Activated CD4-positive, alpha-beta T cell treated with anti-CD3 and anti-CD28 coated beads, Interleukin-2, amount 50 U/mL, for 48 hours (primary cell): ENCODE measurements at regions not wholly inside any gene's neighbourhood (a gene's known extent, or its start where the extent isn't known, plus 50 kb on each side); places are given as distances from the start of the nearest gene placed in this dataset.

Experiments used
- DNase-seq, 2 experiments: peaks; one replicate each; pipeline ENCODE4 v3.0.0-alpha.2; 2020

GRCh38 chr13:75124415-75124814 is 357.6 kb downstream of the TBC1D4 start:
- no peak for DNase-seq

DNA sequence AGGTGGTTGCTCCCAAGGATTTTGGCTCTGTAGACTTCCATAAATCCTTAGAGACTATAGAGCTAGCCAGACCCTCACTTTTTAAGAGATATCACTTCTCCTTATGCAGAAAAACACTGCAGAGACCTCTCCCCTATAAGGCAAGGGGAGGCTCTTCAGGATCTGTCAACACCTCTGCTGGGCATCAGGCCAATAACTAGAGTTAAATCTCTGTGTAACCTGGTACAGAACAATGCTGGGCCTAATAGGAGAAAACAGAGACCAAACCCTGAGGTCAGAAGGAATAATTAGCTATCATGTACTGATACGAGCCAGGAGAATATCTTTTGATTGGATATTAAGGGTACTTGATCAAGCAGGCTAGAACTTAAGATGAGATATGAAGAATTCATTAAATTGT is 358.5 kb downstream of the TBC1D4 start:
- no peak for DNase-seq

- DNase-seq = no peak
Observed at GRCh38 chr13:75120085-75120484, 361.9 kb downstream of the TBC1D4 start.

DNA sequence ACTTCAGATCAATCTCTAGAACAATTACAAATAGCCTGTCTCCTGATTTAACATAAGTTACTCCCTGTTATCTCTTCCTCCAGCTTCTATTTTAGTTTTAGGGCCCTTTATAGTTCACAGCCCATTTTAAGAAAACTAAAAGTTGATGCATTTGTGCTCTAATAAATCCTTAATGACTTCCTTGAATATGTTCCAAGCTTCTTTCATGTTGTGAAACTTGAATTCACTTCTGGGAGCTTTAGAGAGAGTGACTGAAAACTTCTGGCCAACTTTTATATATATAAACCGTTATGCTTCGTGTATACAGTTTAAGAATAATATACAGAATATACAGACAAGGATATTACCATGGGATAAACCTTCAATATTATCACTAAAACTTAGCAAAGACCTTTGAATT is 366.8 kb downstream of the TBC1D4 start:
- DNase-seq = no peak

- DNase-seq = no peak
Observed at GRCh38 chr13:75103976-75104375, 378.0 kb downstream of the TBC1D4 start.

DNA sequence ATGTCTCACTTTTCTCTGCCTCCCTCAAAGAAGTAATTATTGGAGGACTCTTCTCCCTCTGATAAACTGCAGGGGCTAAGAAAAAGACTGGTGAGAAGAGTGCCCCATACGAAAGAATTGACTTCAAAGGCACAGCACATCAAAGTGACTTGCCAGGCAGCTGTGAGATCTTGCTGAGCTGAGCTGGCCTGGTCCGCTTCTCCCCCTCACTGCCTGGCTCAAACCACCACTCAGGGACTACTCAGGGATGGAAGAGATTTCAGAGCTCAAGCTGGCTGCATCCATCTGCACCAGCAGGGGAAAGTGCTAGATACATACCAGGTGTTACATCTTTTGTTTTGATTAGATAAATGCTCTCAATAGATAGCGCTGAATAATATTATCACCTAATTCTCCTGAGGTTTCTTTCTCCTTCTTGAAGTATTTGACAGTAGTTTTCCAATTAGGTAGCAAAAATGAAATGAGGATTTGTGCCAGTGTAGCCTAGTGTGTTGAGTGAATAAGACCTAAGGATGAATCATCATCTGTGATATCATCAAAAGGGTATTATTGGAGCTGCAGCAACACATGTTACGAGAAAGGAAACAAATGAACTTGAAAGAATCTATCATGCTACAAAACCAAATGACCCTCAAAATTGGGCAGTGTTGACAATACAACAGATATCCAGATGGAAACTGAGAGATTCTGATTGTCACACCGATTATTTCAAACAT is 379.8 kb downstream of the TBC1D4 start:
- no peak for DNase-seq

DNA sequence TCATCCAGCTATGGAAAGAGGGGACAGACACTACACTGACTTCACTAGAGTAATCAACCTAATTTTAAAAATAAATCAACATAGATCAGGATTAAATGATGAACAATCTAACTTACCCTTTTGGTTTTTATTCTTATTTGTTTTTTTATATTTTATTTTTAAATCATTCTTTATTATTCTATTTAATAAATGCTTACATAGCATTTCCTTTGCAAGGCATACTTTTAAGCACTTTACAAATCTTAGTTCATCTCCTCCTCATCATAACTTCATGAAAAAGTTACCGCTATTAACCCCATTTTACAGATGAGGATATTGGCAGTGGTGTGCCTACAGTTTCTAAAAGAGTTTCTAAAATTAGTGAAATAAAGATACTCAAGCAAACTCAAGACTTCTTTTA is 380.6 kb downstream of the TBC1D4 start:
- no peak for DNase-seq

DNA sequence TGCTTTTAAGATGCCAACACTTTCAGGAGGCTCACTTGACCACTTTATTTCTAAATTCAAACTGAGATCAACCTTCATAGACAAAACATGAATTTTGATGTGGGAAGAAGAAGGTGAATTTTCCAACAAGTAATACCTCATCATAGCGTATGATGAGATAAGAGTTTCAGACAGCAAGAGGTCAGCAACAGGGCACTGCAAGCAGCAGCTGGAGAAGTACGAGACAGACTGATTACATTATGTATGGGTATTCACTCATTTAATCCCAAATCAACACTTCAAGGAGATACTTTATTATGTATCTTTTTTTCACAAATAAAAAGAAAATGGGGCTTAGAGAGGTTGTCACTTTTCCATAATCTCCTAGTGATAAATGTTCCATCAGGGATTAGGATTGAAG is 389.8 kb downstream of the TBC1D4 start:
- DNase-seq = no peak

DNA sequence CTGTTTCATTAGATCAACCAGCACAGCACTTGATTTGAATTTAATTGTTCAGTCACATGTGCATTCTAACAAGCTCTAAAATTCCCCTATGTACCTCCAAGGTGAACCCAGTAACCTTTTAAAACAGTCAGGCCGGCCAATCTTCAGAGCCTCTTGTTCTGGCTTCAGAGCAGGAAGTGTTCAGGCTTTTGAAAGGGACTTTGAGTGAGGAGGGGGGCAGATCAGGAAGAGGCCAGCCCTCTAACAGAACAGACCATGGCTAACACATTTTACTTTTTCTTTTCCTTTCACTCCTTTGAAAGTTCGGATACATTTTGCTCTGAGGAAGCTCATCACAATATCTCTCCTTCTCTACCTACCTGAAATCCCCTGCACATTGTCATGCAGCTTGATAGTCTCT is 390.3 kb downstream of the TBC1D4 start:
- DNase-seq = no peak

GRCh38 chr13:75090872-75091615 is 390.9 kb downstream of the TBC1D4 start:
- DNase-seq = no peak

GRCh38 chr13:75088915-75089314 is 393.1 kb downstream of the TBC1D4 start:
- no peak for DNase-seq

- no peak for DNase-seq
Observed at GRCh38 chr13:75079226-75079625, 402.7 kb downstream of the TBC1D4 start.

DNA sequence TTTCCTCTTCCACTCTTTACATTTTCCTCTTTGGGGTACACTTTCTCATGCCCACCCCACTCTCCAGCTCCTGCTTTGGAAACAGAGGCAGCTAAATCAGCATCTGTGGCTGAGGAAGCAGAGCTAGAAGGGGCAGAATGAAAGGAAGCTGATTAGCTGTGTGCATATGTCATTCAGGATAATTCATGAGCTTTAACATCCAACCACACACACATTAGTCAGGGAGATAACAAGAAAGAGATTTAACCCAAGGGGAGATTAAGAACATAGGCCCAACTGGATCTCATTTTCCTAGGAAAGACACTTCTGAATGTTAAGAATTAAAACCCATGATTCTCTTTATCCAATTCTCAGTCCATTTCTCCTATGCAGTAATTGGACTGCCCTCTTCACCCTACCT is 405.5 kb downstream of the TBC1D4 start:
- DNase-seq = no peak

GRCh38 chr13:75073786-75074185 is 408.2 kb downstream of the TBC1D4 start:
- no peak for DNase-seq

- DNase-seq = no peak
Observed at GRCh38 chr13:75072891-75073290, 409.1 kb downstream of the TBC1D4 start.

GRCh38 chr13:75072368-75072767 is 409.6 kb downstream of the TBC1D4 start:
- DNase-seq = no peak

DNA sequence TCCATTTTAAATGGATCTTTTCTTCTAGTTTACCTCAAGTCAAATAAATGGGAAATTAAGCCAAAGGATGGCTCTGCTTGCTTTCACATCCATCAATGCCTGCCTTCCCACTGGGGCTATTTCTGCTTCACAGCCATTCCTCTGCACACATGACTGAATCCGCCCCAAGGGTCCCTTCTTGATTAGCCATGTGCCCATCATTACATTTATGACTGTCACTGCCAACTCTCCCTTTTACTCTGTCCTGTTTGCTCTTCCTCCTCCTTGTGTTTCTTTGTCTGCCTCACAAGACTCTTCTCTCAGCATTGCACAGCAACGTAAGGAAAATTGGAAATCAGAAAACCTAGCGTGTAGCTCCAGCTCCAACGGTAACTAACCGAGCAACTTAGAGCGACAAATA is 410.2 kb downstream of the TBC1D4 start:
- DNase-seq = no peak

DNA sequence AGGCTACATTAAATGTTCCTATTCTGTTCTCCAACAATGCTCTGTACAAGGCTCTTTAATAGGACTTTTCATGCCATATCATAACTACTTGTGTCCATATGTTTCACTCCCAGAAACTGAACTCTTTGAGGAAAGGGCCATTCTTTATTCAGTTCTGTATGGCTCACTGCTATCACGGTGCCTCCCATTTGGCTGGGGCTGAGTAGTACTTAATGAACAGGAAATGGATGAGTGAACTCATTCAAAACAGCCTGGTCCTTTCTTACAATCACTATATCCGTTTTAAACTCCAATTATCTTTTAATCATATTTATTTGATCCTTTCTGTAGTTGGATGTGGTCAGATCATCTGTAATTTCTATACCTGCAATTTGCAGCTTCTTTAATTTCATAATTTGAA is 410.6 kb downstream of the TBC1D4 start:
- no peak for DNase-seq

DNA sequence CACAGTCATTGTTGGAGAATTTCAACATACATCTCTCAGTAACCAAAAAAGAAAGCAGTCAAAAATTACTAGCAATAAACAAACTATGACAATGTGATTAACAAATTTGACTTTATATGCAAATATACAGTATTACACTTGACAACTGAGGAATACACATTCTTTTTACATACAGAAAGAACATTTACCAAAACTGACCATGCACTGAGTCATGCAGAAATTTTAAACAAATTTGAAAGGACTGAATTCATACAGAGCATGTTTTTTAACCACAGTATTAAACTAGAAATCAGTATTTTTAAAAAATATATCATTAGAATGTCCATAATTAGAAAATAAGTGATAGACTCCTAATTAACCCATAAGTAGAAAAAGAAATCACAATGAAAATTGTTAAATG is 420.1 kb downstream of the TBC1D4 start:
- DNase-seq = no peak

GRCh38 chr13:75055296-75055695 is 426.7 kb downstream of the TBC1D4 start:
- no peak for DNase-seq

DNA sequence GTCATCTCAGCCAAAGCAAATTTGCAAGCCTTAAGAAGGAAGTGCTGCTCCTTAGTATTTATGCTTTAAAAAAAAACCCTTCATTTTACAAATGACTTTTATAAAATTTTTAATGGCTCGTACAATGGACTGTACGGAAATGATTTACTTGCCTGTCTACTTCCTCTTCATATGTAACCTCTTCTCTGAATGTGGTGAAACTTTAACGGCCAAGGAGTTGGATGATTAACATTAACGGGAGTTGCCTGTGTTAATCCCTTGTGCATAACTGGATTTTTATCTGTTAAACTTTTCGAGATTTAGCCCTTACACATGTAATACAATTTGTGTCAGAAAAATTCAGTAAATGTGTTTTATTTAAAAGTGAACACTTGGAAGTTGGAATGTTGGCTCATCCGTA is 429.4 kb downstream of the TBC1D4 start:
- no peak for DNase-seq

DNA sequence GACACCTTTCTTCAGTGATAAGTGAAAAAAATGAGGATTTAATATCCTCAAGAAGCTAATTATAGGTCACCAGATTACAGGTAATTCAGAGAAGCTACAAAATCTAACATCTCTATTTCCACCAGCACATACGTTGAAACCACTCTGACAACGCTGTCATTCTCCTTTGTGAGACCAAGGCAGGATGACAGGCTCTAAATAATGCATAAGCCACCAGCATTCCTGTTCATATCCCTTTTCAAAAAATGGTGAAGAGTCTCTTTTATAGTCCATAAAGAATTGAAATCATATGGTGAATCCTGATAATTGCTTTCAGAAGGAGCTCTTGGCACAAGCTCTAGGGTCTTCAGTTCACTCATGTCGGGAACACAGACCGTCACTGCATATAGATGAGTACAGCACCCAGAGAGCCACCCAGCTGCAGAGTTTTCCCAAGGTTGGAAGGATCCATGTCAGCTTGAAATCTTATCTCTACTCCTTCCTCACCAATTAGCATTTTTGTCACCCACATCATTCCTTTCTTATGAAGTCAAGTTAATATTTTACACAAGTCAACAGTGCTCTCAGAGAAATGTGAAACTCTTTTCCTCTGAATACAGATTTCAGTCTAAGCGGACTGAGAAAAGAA is 431.4 kb downstream of the TBC1D4 start:
- DNase-seq = no peak

GRCh38 chr13:75049735-75050335 is 432.1 kb downstream of the TBC1D4 start:
- no peak for DNase-seq

DNA sequence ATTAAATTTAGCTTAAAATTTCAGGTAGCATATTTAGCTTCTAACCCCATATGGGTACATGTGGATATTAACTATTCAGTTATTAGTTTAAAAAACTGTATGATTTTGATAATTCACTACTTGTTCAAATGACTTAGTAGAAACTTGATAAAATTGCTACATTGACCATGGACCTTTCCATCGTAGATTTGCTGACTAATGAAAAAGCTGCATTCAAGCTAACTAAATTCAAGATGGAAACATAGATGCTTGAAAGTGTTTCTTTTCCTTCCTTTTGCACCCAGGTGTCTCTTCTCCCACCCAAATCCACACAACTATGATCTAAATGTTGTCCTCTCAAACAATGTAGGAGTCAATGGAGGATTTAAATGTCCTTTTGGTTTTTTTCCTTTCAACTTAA is 439.2 kb downstream of the TBC1D4 start:
- no peak for DNase-seq
